ENCODE measurements at regions not wholly inside any gene's neighbourhood (a gene's known extent, or its start where the extent isn't known, plus 50 kb on each side); places are given as distances from the start of the nearest gene placed in this dataset.

GRCh38 chr5:3182133-3182876 is 413.3 kb upstream of the IRX1 start:
- TF ChIP-seq, protein P1, sequence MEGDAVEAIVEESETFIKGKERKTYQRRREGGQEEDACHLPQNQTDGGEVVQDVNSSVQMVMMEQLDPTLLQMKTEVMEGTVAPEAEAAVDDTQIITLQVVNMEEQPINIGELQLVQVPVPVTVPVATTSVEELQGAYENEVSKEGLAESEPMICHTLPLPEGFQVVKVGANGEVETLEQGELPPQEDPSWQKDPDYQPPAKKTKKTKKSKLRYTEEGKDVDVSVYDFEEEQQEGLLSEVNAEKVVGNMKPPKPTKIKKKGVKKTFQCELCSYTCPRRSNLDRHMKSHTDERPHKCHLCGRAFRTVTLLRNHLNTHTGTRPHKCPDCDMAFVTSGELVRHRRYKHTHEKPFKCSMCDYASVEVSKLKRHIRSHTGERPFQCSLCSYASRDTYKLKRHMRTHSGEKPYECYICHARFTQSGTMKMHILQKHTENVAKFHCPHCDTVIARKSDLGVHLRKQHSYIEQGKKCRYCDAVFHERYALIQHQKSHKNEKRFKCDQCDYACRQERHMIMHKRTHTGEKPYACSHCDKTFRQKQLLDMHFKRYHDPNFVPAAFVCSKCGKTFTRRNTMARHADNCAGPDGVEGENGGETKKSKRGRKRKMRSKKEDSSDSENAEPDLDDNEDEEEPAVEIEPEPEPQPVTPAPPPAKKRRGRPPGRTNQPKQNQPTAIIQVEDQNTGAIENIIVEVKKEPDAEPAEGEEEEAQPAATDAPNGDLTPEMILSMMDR (conservative IDR thresholded peaks at IDR 0.05; ENCODE audit: low read depth in 2 of 2) = no peak
- TF ChIP-seq POLR2AphosphoS5 (IDR thresholded peaks at IDR 0.05; ENCODE audit: low read depth) (no peak), EZH2 (IDR thresholded peaks at IDR 0.05; ENCODE audit: low read depth, unreplicated experiment) (no peak), ZNF331 (CRISPR knock-in tag; IDR thresholded peaks at IDR 0.05; ENCODE audit: low read depth) (no peak), EZH2phosphoT487 (IDR thresholded peaks at IDR 0.05; ENCODE audit: unreplicated experiment) (no peak)
- TF ChIP-seq, protein P2, sequence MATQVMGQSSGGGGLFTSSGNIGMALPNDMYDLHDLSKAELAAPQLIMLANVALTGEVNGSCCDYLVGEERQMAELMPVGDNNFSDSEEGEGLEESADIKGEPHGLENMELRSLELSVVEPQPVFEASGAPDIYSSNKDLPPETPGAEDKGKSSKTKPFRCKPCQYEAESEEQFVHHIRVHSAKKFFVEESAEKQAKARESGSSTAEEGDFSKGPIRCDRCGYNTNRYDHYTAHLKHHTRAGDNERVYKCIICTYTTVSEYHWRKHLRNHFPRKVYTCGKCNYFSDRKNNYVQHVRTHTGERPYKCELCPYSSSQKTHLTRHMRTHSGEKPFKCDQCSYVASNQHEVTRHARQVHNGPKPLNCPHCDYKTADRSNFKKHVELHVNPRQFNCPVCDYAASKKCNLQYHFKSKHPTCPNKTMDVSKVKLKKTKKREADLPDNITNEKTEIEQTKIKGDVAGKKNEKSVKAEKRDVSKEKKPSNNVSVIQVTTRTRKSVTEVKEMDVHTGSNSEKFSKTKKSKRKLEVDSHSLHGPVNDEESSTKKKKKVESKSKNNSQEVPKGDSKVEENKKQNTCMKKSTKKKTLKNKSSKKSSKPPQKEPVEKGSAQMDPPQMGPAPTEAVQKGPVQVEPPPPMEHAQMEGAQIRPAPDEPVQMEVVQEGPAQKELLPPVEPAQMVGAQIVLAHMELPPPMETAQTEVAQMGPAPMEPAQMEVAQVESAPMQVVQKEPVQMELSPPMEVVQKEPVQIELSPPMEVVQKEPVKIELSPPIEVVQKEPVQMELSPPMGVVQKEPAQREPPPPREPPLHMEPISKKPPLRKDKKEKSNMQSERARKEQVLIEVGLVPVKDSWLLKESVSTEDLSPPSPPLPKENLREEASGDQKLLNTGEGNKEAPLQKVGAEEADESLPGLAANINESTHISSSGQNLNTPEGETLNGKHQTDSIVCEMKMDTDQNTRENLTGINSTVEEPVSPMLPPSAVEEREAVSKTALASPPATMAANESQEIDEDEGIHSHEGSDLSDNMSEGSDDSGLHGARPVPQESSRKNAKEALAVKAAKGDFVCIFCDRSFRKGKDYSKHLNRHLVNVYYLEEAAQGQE (IDR thresholded peaks at IDR 0.05; ENCODE audit: unreplicated experiment) = no peak
